Lower leg skin (tissue), 4 donors: ENCODE measurements at regions not wholly inside any gene's neighbourhood (a gene's known extent, or its start where the extent isn't known, plus 50 kb on each side); places are given as distances from the start of the nearest gene placed in this dataset.
"Not testable (repeated sequence)": the region's sequence is repeated elsewhere in the genome, so short reads cannot be mapped to it uniquely, and the experiment has no call there.

Experiments
- DNase-seq, 2 donors: peaks; one replicate each; pipeline ENCODE4 v3.0.0-alpha.2; 2019; ENCODE audit warnings: low spot score in 2 of 2
- H3K4me3 ChIP-seq: fragments of 200-600 bp; sonication (generic); 2 replicates; pipeline ENCODE4 v1.5.1; 2017; ENCODE audit warnings: mild to moderate bottlenecking, low read depth; ENCODE audit not compliant: poor library complexity, severe bottlenecking
- CTCF ChIP-seq, 3 donors: fragments of 450-650 bp; IDR thresholded peaks; one replicate each; pipeline ENCODE4 v1.5.1; 2016; ENCODE audit warnings: antibody characterized with exemption in 3 of 3, mild to moderate bottlenecking in 3 of 3, moderate library complexity in 2 of 3
- POLR2A ChIP-seq, 2 donors: fragments of 450-650 bp; IDR thresholded peaks; one replicate each; pipeline ENCODE4 v1.6.1; 2016 to 2017; ENCODE audit warnings: antibody characterized with exemption in 2 of 2, mild to moderate bottlenecking in 1 of 2, moderate library complexity in 1 of 2
- WGBS, 2 donors: methylation state at CpG; one replicate each; pipeline ENCODE4 v1.1.5; 2018; 5-methylcytosine and 5-hydroxymethylcytosine counted together
- intact Hi-C: fragments of 100-400 bp; cut with DNase I; formaldehyde crosslinking; loops from one replicate; pipeline ENCODE4 v1.15.0; 2023; ENCODE audit warnings: low total_unique reads

- no peak overlapping the region for H3K4me3 ChIP-seq
- intact Hi-C loops = no loop called here
- DNase-seq = no peak
- 42 to 81% methylated on average over 6 of the region's 6 CpGs for WGBS, 2 donors
- TF ChIP-seq POLR2A (IDR thresholded peaks at IDR 0.05) = no peak
- TF ChIP-seq CTCF (IDR thresholded peaks at IDR 0.05) = no peak
Observed at GRCh38 chr5:17024686-17025180, 88.6 kb upstream of the MYO10 start.

- DNase-seq, intact Hi-C loops, H3K4me3 ChIP-seq: not testable (repeated sequence)
- 96 to 97% methylated on average over 24 of the region's 24 CpGs for WGBS, 2 donors
Observed at GRCh38 chr5:17031659-17032277, 95.7 kb upstream of the MYO10 start.

GRCh38 chr5:17032314-17032985, 96.4 kb upstream of the MYO10 start:
- DNase-seq, H3K4me3 ChIP-seq, intact Hi-C loops: not testable (repeated sequence)
- WGBS, 2 donors = 98 to 100% methylated on average over 20 to 31 of the region's 43 CpGs

- WGBS, 2 donors = 100% methylated on average over 2 of the region's 2 CpGs
- intact Hi-C loops, DNase-seq, H3K4me3 ChIP-seq: not testable (repeated sequence)
Observed at GRCh38 chr5:17034992-17035391, 98.9 kb upstream of the MYO10 start.

GRCh38 chr5:17037751-17038150, 101.7 kb upstream of the MYO10 start:
- intact Hi-C loops = no loop called here
- TF ChIP-seq POLR2A (IDR thresholded peaks at IDR 0.05) (no peak), CTCF (IDR thresholded peaks at IDR 0.05) (no peak)
- no peak overlapping the region for H3K4me3 ChIP-seq
- no peak for DNase-seq
- 66 to 72% methylated on average over 3 of the region's 3 CpGs for WGBS, 2 donors

- intact Hi-C loops = no loop called here
- no peak overlapping the region for H3K4me3 ChIP-seq
- whole genome bisulfite sequencing, 2 donors = 85 to 90% methylated on average over 2 of the region's 2 CpGs
- no peak for DNase-seq
- TF ChIP-seq POLR2A (IDR thresholded peaks at IDR 0.05) (no peak), CTCF (IDR thresholded peaks at IDR 0.05) (no peak)
Observed at GRCh38 chr5:17039170-17039569, 103.1 kb upstream of the MYO10 start.

- no peak for DNase-seq
- TF ChIP-seq CTCF (IDR thresholded peaks at IDR 0.05) (no peak), POLR2A (IDR thresholded peaks at IDR 0.05) (no peak)
- H3K4me3 ChIP-seq = no peak overlapping the region
- intact Hi-C loops = no loop called here
- WGBS, 2 donors = 78 to 81% methylated on average over 5 of the region's 5 CpGs
Observed at GRCh38 chr5:17042041-17042440, 106.0 kb upstream of the MYO10 start.
